Neural cell (in vitro differentiated cells): ENCODE measurements at regions not wholly inside any gene's neighbourhood (a gene's known extent, or its start where the extent isn't known, plus 50 kb on each side); places are given as distances from the start of the nearest gene placed in this dataset.

Experiments
- H2AFZ ChIP-seq: fragments of 200-600, 300-800 bp; sonication (generic), shearing (Covaris generic); 2 replicates; pipeline ENCODE4 v1.6.0; 2014; ENCODE audit warnings: low read depth, mild to moderate bottlenecking, antibody characterized with exemption, low read length, moderate library complexity
- H3F3A ChIP-seq: fragments of 200-600 bp; shearing (Covaris generic); 2 replicates; pipeline ENCODE4 v1.6.1; 2016; ENCODE audit warnings: mild to moderate bottlenecking, moderate library complexity, mixed read lengths, antibody characterized with exemption, low read length; ENCODE audit not compliant: insufficient read depth, poor library complexity, severe bottlenecking
- H3K27ac ChIP-seq: fragments of 200-600, 300-800 bp; sonication (generic), shearing (Covaris generic); 2 replicates; pipeline ENCODE4 v1.5.1; 2014; ENCODE audit warnings: mild to moderate bottlenecking, low read length, moderate library complexity
- H3K27me3 ChIP-seq: fragments of 300-800, 200-600 bp; sonication (generic), shearing (Covaris generic); 2 replicates; pipeline ENCODE4 v1.6.0; 2014; ENCODE audit warnings: mild to moderate bottlenecking, low read depth, low read length, moderate library complexity; ENCODE audit not compliant: insufficient read depth
- H3K36me3 ChIP-seq: fragments of 300-800, 200-600 bp; sonication (generic), shearing (Covaris generic); 2 replicates; pipeline ENCODE4 v1.5.1; 2014; ENCODE audit warnings: mild to moderate bottlenecking, antibody characterized with exemption, low read length, moderate library complexity; ENCODE audit not compliant: insufficient read depth
- H3K4me2 ChIP-seq: fragments of 300-800, 200-600 bp; sonication (generic), shearing (Covaris generic); 2 replicates; pipeline ENCODE4 v1.6.0; 2014; ENCODE audit warnings: mild to moderate bottlenecking, low read length
- H3K4me3 ChIP-seq: fragments of 300-800, 200-600 bp; sonication (generic), shearing (Covaris generic); 2 replicates; pipeline ENCODE4 v1.5.1; 2014; ENCODE audit warnings: mild to moderate bottlenecking, low read length, moderate library complexity
- H3K79me2 ChIP-seq: fragments of 200-600 bp; shearing (Covaris generic); replicated peaks from 2 replicates; pipeline ENCODE4 v1.6.0; 2014; ENCODE audit warnings: mild to moderate bottlenecking, low read length, moderate library complexity; ENCODE audit not compliant: insufficient read depth
- H3K9ac ChIP-seq: fragments of 300-800, 200-600 bp; sonication (generic), shearing (Covaris generic); 2 replicates; pipeline ENCODE4 v1.6.1; 2016; ENCODE audit warnings: mild to moderate bottlenecking, low read length, mixed read lengths
- H3K9me2 ChIP-seq: fragments of 200-600 bp; shearing (Covaris generic); 2 replicates; pipeline ENCODE4 v1.6.1; 2016; ENCODE audit warnings: mild to moderate bottlenecking, low read length, mixed read lengths; ENCODE audit not compliant: insufficient read depth
- H3K9me3 ChIP-seq: fragments of 200-600, 300-800 bp; sonication (generic), shearing (Covaris generic); 2 replicates; pipeline ENCODE4 v1.6.1; 2016; ENCODE audit warnings: mild to moderate bottlenecking, mixed run types, low read length, moderate library complexity, mixed read lengths
- H4K20me1 ChIP-seq: fragments of 200-600 bp; shearing (Covaris generic); 2 replicates; pipeline ENCODE4 v1.6.1; 2016; ENCODE audit warnings: mild to moderate bottlenecking, mixed run types; ENCODE audit not compliant: insufficient read depth
- EP300 ChIP-seq: fragments of 450-650 bp; conservative IDR thresholded peaks from 2 replicates; pipeline ENCODE4 v1.6.1; 2014; ENCODE audit warnings: antibody characterized with exemption, mild to moderate bottlenecking, moderate library complexity; ENCODE audit not compliant: poor library complexity, severe bottlenecking
- EZH2 ChIP-seq: fragments of 200-600, 300-800 bp; shearing (Covaris generic), sonication (generic); IDR thresholded peaks from 2 replicates; pipeline ENCODE4 v1.6.1; 2014; ENCODE audit warnings: antibody characterized with exemption, low read length, borderline replicate concordance, mild to moderate bottlenecking; ENCODE audit not compliant: insufficient read depth, poor library complexity, severe bottlenecking
- MXI1 ChIP-seq: fragments of 450-650 bp; conservative IDR thresholded peaks from 2 replicates; pipeline ENCODE4 v1.6.1; 2014; ENCODE audit warnings: antibody characterized with exemption, mild to moderate bottlenecking; ENCODE audit not compliant: poor library complexity, severe bottlenecking
- POLR2AphosphoS5 ChIP-seq: IDR thresholded peaks from 2 replicates; pipeline ENCODE4 v1.6.1; 2012
- RAD21 ChIP-seq: fragments of 450-650 bp; conservative IDR thresholded peaks from 2 replicates; pipeline ENCODE4 v1.6.1; 2014; ENCODE audit warnings: antibody characterized with exemption, mild to moderate bottlenecking, moderate library complexity
- SMC3 ChIP-seq: fragments of 450-650 bp; conservative IDR thresholded peaks from 2 replicates; pipeline ENCODE4 v1.6.1; 2014; ENCODE audit warnings: antibody characterized with exemption, mild to moderate bottlenecking, moderate library complexity; ENCODE audit not compliant: poor library complexity
- TAF1 ChIP-seq: IDR thresholded peaks from 2 replicates; pipeline ENCODE4 v1.6.1; 2012; ENCODE audit warnings: low read depth
- TF ChIP-seq, protein P1 (sequence below): IDR thresholded peaks from 2 replicates; pipeline ENCODE4 v1.6.1; 2012; ENCODE audit warnings: borderline replicate concordance
- TF ChIP-seq, protein P2 (sequence below): fragments of 450-650 bp; IDR thresholded peaks from 2 replicates; pipeline ENCODE4 v1.5.1; 2014; ENCODE audit warnings: antibody characterized with exemption, mild to moderate bottlenecking, moderate library complexity; ENCODE audit not compliant: poor library complexity, severe bottlenecking

DNA sequence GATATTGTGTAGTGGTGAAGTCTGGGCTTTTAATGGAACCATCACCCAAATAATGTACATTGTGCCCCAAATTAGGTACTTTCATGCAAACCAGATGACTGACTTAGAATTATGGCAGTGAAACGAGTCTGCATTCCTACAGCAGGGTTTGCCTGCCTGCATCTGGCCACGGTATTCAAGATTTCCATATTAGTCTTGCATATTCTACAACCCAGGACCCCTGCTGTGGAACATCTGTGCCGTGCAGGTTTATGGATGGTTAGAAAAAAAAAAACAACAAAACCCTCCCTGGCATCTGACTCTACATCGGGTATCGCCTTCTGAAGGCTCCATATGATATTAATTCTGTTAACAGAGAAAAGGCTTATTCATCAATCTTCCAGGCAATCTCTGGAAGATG lies 394.8 kb downstream of the DCDC2C start:
- Histone ChIP-seq H3K9me3 (no peaks in the 10 kb centered on the region), H3K4me3 (no peak overlapping the region), H3F3A (no peaks in the 10 kb centered on the region), H3K9ac (no peak overlapping the region), H2AFZ (no peak overlapping the region), H3K79me2 (no peaks in the 10 kb centered on the region), H3K9me2 (no peaks in the 10 kb centered on the region), H3K27ac (no peak overlapping the region), H3K27me3 (no peaks in the 10 kb centered on the region), H3K4me2 (no peak overlapping the region), H4K20me1 (no peaks in the 10 kb centered on the region), H3K36me3 (no peaks in the 10 kb centered on the region)
- TF ChIP-seq SMC3, result no peak
- TF ChIP-seq, protein P1, sequence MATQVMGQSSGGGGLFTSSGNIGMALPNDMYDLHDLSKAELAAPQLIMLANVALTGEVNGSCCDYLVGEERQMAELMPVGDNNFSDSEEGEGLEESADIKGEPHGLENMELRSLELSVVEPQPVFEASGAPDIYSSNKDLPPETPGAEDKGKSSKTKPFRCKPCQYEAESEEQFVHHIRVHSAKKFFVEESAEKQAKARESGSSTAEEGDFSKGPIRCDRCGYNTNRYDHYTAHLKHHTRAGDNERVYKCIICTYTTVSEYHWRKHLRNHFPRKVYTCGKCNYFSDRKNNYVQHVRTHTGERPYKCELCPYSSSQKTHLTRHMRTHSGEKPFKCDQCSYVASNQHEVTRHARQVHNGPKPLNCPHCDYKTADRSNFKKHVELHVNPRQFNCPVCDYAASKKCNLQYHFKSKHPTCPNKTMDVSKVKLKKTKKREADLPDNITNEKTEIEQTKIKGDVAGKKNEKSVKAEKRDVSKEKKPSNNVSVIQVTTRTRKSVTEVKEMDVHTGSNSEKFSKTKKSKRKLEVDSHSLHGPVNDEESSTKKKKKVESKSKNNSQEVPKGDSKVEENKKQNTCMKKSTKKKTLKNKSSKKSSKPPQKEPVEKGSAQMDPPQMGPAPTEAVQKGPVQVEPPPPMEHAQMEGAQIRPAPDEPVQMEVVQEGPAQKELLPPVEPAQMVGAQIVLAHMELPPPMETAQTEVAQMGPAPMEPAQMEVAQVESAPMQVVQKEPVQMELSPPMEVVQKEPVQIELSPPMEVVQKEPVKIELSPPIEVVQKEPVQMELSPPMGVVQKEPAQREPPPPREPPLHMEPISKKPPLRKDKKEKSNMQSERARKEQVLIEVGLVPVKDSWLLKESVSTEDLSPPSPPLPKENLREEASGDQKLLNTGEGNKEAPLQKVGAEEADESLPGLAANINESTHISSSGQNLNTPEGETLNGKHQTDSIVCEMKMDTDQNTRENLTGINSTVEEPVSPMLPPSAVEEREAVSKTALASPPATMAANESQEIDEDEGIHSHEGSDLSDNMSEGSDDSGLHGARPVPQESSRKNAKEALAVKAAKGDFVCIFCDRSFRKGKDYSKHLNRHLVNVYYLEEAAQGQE, result no peak

DNA sequence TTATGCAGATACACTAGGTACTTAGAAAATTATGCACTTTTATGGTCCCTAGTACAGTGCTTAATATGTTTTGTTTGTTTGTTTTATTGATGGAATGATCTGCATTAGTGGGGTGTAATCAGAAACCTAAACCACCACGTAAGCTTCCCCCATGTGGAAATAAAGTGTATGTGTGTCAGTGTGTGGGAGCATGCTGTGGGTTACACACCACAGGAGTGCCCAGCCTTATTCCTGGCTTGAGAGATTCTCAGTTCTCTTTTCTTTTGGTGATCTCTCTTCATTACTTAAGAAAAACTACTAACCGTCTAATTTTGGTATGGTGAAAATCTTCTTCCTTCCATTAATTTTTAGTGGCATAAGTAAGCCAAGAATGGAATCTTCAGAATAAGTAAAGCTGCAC lies 398.6 kb downstream of the DCDC2C start:
- no peak overlapping the region for H2AFZ ChIP-seq
- no peaks in the 10 kb centered on the region for H4K20me1 ChIP-seq
- no peaks in the 10 kb centered on the region for H3K79me2 ChIP-seq
- no peaks in the 10 kb centered on the region for H3K36me3 ChIP-seq
- TF ChIP-seq POLR2AphosphoS5, result no peak
- TF ChIP-seq SMC3, result no peak
- TF ChIP-seq MXI1, result no peak
- TF ChIP-seq EP300, result no peak
- no peak for TF ChIP-seq EZH2
- TF ChIP-seq, protein P2, sequence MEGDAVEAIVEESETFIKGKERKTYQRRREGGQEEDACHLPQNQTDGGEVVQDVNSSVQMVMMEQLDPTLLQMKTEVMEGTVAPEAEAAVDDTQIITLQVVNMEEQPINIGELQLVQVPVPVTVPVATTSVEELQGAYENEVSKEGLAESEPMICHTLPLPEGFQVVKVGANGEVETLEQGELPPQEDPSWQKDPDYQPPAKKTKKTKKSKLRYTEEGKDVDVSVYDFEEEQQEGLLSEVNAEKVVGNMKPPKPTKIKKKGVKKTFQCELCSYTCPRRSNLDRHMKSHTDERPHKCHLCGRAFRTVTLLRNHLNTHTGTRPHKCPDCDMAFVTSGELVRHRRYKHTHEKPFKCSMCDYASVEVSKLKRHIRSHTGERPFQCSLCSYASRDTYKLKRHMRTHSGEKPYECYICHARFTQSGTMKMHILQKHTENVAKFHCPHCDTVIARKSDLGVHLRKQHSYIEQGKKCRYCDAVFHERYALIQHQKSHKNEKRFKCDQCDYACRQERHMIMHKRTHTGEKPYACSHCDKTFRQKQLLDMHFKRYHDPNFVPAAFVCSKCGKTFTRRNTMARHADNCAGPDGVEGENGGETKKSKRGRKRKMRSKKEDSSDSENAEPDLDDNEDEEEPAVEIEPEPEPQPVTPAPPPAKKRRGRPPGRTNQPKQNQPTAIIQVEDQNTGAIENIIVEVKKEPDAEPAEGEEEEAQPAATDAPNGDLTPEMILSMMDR, result no peak
- no peak for TF ChIP-seq TAF1
- TF ChIP-seq, protein P1, result no peak
- TF ChIP-seq RAD21, result no peak
- no peak overlapping the region for H3K9ac ChIP-seq
- H3K27me3 ChIP-seq, result no peaks in the 10 kb centered on the region
- no peak overlapping the region for H3K4me3 ChIP-seq
- H3K4me2 ChIP-seq, result no peak overlapping the region
- H3F3A ChIP-seq, result no peaks in the 10 kb centered on the region
- no peaks in the 10 kb centered on the region for H3K9me2 ChIP-seq
- no peak overlapping the region for H3K27ac ChIP-seq
- H3K9me3 ChIP-seq, result no peaks in the 10 kb centered on the region
